Hematopoietic multipotent progenitor cell treated with erythropoietin and hydrocortisone succinate and interleukin-3 and kit ligand, for 4 days (in vitro differentiated cells): ENCODE measurements at regions not wholly inside any gene's neighbourhood (a gene's known extent, or its start where the extent isn't known, plus 50 kb on each side); places are given as distances from the start of the nearest gene placed in this dataset.
A peak's percentile ranks its signal among the peaks of the same experiment; 100 is the strongest.
"Not testable (repeated sequence)": the region's sequence is repeated elsewhere in the genome, so short reads cannot be mapped to it uniquely, and the experiment has no call there.

Experiments
- DNase-seq: peaks from one replicate; pipeline ENCODE4 v3.0.0-alpha.2; 2015

GRCh38 chr5:133881576-133882388 is 86.6 kb downstream of the C5orf15 start:
- no peak for DNase-seq

GRCh38 chr5:133878236-133878555 is 90.2 kb downstream of the C5orf15 start:
- DNase-seq, result no peak

GRCh38 chr5:133877351-133878235 is 90.8 kb downstream of the C5orf15 start:
- no peak for DNase-seq

- DNase-seq, result no peak
Observed at GRCh38 chr5:133876266-133876665, 92.2 kb downstream of the C5orf15 start.

GRCh38 chr5:133875179-133875578 is 93.2 kb downstream of the C5orf15 start:
- DNase-seq, result no peak

GRCh38 chr5:133873449-133873848 is 95.0 kb downstream of the C5orf15 start:
- no peak for DNase-seq

GRCh38 chr5:133870661-133871060 is 97.8 kb downstream of the C5orf15 start:
- no peak for DNase-seq

GRCh38 chr5:133869519-133870335 is 98.7 kb downstream of the C5orf15 start:
- DNase-seq, result no peak

GRCh38 chr5:133868946-133869518 is 99.4 kb downstream of the C5orf15 start:
- peak; percentile 91 for DNase-seq

- DNase-seq, result no peak
Observed at GRCh38 chr5:133867851-133868545, 100.4 kb downstream of the C5orf15 start.

GRCh38 chr5:133867341-133867740 is 101.1 kb downstream of the C5orf15 start:
- no peak for DNase-seq

- no peak for DNase-seq
Observed at GRCh38 chr5:133866903-133867245, 101.6 kb downstream of the C5orf15 start.

- DNase-seq, result no peak
Observed at GRCh38 chr5:133866160-133866902, 102.1 kb downstream of the C5orf15 start.

GRCh38 chr5:133865113-133865512 is 103.3 kb downstream of the C5orf15 start:
- no peak for DNase-seq

- no peak for DNase-seq
Observed at GRCh38 chr5:133864711-133865110, 103.7 kb downstream of the C5orf15 start.

GRCh38 chr5:133863857-133864585 is 104.4 kb downstream of the C5orf15 start:
- DNase-seq, result peak; percentile 13

- no peak for DNase-seq
Observed at GRCh38 chr5:133861161-133861737, 107.2 kb downstream of the C5orf15 start.

GRCh38 chr5:133859073-133859472 is 109.4 kb downstream of the C5orf15 start:
- no peak for DNase-seq

- not testable (repeated sequence) for DNase-seq
Observed at GRCh38 chr5:133857595-133858313, 110.7 kb downstream of the C5orf15 start.

- no peak for DNase-seq
Observed at GRCh38 chr5:133854554-133854953, 113.9 kb downstream of the C5orf15 start.
